ENCODE measurements at regions not wholly inside any gene's neighbourhood (a gene's known extent, or its start where the extent isn't known, plus 50 kb on each side); places are given as distances from the start of the nearest gene placed in this dataset.

- Histone ChIP-seq H3K4me3 (ENCODE audit: low read depth, low read length) (no peak overlapping the region), H3K36me3 (ENCODE audit: control insufficient read depth, insufficient read depth, low read length) (no peaks in the 10 kb centered on the region), H3K27me3 (ENCODE audit: control insufficient read depth, insufficient read depth, low read length) (no peaks in the 10 kb centered on the region)
- no peak for TF ChIP-seq CTCF (IDR thresholded peaks at IDR 0.05; ENCODE audit: insufficient read depth, low read length, severe bottlenecking)
- FAIRE-seq (peak; percentile 52), DNase-seq (ENCODE audit: low read depth) (no peak)
These were observed 156.1 kb downstream of the DLL1 start for GRCh38 chr6:170134471-170135440.

- FAIRE-seq, result no peak
- H3K36me3 ChIP-seq (ENCODE audit: control insufficient read depth, insufficient read depth, low read length), result no peaks in the 10 kb centered on the region
- H3K27me3 ChIP-seq (ENCODE audit: control insufficient read depth, insufficient read depth, low read length), result no peaks in the 10 kb centered on the region
- TF ChIP-seq CTCF (IDR thresholded peaks at IDR 0.05; ENCODE audit: insufficient read depth, low read length, severe bottlenecking), result no peak
- H3K4me3 ChIP-seq (ENCODE audit: low read depth, low read length), result no peak overlapping the region
- DNase-seq (ENCODE audit: low read depth), result no peak
These were observed 156.8 kb downstream of the DLL1 start for GRCh38 chr6:170134031-170134470.

GRCh38 chr6:170132561-170132991 is 158.3 kb downstream of the DLL1 start:
- FAIRE-seq (no peak), DNase-seq (ENCODE audit: low read depth) (no peak)
- no peak overlapping the region for H3K4me3 ChIP-seq (ENCODE audit: low read depth, low read length)
- H3K36me3 ChIP-seq (ENCODE audit: control insufficient read depth, insufficient read depth, low read length), result no peaks in the 10 kb centered on the region
- no peaks in the 10 kb centered on the region for H3K27me3 ChIP-seq (ENCODE audit: control insufficient read depth, insufficient read depth, low read length)
- no peak for TF ChIP-seq CTCF (IDR thresholded peaks at IDR 0.05; ENCODE audit: insufficient read depth, low read length, severe bottlenecking)

- DNase-seq (ENCODE audit: low read depth), result no peak
These were observed 158.8 kb downstream of the DLL1 start for GRCh38 chr6:170132011-170132521.

GRCh38 chr6:170131351-170131750 is 159.5 kb downstream of the DLL1 start:
- no peak for TF ChIP-seq CTCF (IDR thresholded peaks at IDR 0.05; ENCODE audit: insufficient read depth, low read length, severe bottlenecking)
- H3K27me3 ChIP-seq (ENCODE audit: control insufficient read depth, insufficient read depth, low read length), result no peaks in the 10 kb centered on the region
- no peak for DNase-seq (ENCODE audit: low read depth)

More at GRCh38 chr6:170132011-170132521, 158.8 kb downstream of the DLL1 start:
- no peak for TF ChIP-seq CTCF (IDR thresholded peaks at IDR 0.05; ENCODE audit: insufficient read depth, low read length, severe bottlenecking)
- Histone ChIP-seq H3K27me3 (ENCODE audit: control insufficient read depth, insufficient read depth, low read length) (no peaks in the 10 kb centered on the region), H3K4me3 (ENCODE audit: low read depth, low read length) (no peak overlapping the region), H3K36me3 (ENCODE audit: control insufficient read depth, insufficient read depth, low read length) (no peaks in the 10 kb centered on the region)
- FAIRE-seq, result no peak

More at GRCh38 chr6:170131351-170131750, 159.5 kb downstream of the DLL1 start:
- H3K4me3 ChIP-seq (ENCODE audit: low read depth, low read length), result no peak overlapping the region
- no peak for FAIRE-seq
- H3K36me3 ChIP-seq (ENCODE audit: control insufficient read depth, insufficient read depth, low read length), result no peaks in the 10 kb centered on the region
